Esophagus muscularis mucosa (tissue), 4 donors: ENCODE measurements at regions not wholly inside any gene's neighbourhood (a gene's known extent, or its start where the extent isn't known, plus 50 kb on each side); places are given as distances from the start of the nearest gene placed in this dataset.

Source experiments
- CTCF ChIP-seq, 3 experiments: fragments of 200-600 bp in 2 of 3; fragments of 450-650 bp in 1 of 3; sonication (generic) in 2 of 3; IDR thresholded peaks; one replicate each; pipeline ENCODE4 v1.5.1; 2017 to 2019; ENCODE audit warnings: antibody characterized with exemption in 3 of 3, mild to moderate bottlenecking in 2 of 3, moderate library complexity in 1 of 3
- EP300 ChIP-seq: sonication (generic); formaldehyde crosslinking; IDR thresholded peaks from one replicate; pipeline ENCODE4 v1.6.1; 2017; ENCODE audit warnings: antibody characterized with exemption
- POLR2A ChIP-seq: fragments of 450-650 bp; IDR thresholded peaks from one replicate; pipeline ENCODE4 v1.6.1; 2017; ENCODE audit warnings: antibody characterized with exemption, moderate library complexity, mild to moderate bottlenecking, low read depth
- POLR2AphosphoS5 ChIP-seq, 2 donors: sonication (generic); formaldehyde crosslinking; IDR thresholded peaks; one replicate each; pipeline ENCODE4 v1.6.1; 2017; ENCODE audit warnings: antibody characterized with exemption in 2 of 2

- TF ChIP-seq CTCF (IDR thresholded peaks at IDR 0.05) (no peak), POLR2A (no peak), POLR2AphosphoS5 (IDR thresholded peaks at IDR 0.05) (peak in 1 of 2 donors; percentile 83), EP300 (peak; percentile 95)
Observed at GRCh38 chr5:67257500-67257899, 60.9 kb upstream of the CD180 start.
